Renal cortical epithelial cell (primary cell): ENCODE measurements at regions not wholly inside any gene's neighbourhood (a gene's known extent, or its start where the extent isn't known, plus 50 kb on each side); places are given as distances from the start of the nearest gene placed in this dataset.
"Not testable (repeated sequence)": the region's sequence is repeated elsewhere in the genome, so short reads cannot be mapped to it uniquely, and the experiment has no call there.

ENCODE experiments used
- DNase-seq: peaks from one replicate; pipeline ENCODE4 v3.0.0-alpha.2; 2011; ENCODE audit warnings: low read depth

DNA sequence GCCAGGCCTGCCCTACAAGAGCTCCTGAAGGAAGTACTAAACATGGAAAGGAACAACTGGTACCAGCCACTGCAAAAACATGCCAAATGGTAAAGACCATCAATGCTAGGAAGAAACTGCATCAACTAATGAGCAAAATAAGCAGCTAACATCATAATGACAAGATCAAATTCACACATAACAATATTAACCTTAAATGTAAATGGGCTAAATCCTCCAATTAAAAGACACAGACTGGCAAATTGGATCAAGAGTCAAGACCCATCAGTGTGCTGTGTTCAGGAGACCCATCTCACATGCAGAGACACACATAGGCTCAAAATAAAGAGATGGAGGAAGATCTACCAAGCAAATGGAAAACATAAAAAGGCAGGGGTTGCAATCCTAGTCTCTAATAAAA, 119.0 kb upstream of the CARMIL1 start:
- DNase-seq = not testable (repeated sequence)

DNA sequence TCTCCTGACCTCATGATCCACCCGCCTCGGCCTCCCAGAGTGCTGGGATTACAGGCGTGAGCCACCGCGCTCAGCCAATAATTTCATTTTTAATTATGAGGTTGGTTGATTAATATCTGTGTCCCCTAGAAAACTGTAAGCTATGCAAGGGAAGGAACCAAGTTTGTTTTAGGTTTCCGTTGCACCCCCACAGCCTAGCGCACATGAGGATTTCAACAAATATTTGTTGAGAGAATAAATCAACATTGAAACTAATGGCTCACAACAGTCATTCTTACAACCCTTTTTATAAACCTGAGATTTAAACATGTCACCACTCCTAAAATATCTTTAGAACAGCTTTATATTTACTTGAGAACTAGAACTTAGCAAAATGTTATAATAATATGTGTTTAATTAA, 114.0 kb upstream of the CARMIL1 start:
- no peak for DNase-seq

DNA sequence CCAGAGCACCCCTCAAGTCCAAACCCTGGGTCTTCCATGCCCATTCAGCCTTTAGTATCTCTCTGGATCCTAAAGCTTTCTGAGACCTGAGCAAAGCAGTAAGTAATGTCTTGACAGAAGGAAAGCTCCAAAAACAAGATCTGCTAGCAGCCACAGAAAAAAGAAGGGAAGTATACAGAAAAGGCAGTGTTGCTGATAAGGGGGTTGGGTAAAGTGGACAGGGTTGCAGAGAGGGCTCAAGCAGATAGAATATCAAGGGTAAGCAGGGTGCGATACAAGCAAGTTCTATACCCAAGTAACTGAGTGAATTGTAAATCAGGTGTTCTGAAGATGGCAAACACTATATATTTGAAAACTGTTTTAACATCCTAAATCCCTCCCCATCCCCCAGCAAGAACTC, 113.4 kb upstream of the CARMIL1 start:
- no peak for DNase-seq

DNA sequence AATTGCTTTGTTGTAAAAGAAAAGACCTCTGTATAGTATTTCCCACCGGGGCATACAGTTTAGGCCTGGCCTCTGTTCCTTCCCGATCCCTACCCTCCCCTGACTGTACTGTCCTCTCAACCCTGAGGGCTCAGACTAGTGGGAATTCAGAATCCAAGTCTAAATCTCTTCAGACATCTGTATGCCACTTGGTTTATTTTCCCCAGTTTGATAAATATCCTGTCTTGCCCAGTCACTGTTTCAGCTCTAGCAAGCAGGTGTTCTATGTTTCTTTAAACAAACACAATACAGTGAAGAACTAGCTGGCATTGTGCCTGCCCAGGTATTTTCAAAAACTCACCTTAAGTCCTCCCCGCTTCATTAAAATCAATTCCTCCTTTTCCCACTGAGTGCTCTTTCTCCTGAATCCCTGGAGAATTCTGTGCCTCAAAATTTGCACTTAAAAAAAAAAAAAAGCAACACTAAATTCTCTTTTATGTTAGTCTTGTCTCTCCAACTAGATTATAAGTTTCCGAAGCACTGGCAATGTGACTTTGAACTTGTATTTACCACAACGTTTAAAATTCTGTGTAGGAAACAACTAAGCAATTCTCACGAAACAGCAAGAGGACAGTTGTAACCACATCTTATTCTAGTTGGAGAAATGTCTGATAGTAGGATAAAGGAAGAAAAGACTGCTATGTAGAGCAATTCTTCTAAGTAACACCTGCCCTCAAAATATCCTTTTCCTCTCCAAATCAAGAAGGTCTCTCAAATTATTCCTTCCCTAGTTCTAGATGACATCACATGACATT, 112.0 kb upstream of the CARMIL1 start:
- DNase-seq = no peak

DNA sequence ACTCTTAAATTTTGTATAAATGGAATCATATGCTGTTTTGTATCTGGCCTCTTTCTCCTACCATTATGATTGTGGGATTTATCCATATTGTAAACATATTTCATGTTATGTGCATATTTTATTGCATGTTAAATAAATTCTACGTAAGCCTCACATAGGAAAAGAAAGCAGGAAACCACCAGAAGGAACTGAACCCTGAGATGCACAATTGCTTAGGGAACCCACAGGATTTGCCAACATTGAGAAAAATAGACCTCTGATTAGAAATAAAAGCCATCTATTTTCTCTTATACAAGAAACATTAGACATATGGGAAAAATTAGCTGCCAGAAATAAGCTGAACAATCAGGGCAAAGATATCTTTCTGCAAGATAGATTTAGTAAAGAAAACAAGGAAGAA, 111.2 kb upstream of the CARMIL1 start:
- DNase-seq = no peak

DNA sequence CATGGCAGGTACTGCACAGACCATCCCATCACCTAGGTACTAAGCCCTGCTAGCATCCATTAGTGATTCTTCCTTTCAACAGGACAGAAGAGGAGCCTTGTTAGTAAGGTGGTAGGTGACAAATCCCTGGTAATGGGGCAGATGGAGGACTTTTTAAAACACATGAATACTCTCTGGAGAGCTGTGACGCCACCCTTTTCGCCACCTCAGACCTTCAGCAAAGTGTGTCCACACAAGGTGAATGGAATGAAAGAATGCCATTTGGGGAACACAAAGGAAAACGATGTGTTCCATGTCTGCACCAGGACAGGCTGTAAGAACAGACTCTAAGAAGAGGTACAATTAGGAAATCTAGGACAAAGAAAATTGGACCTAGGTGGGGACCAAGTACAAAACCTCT, 110.5 kb upstream of the CARMIL1 start:
- DNase-seq = no peak

DNA sequence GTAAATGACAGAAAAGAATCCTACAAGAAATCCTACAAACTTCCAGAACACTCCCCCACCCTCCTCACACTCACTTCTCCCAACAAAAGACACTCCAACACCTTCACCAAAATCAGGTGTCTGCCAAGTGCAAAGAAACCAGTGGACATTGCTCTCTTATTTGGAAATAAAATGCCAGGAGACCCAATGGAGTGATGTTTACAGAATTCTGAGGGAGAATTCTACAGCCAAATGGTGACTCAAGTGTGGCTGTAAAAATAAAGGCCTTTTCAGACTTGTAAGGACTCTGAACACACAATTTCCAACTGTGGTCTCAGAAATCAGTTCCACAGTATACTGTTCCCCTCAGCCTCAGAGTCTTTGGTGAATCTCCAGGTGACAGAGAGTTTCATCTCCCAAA, 109.6 kb upstream of the CARMIL1 start:
- peak; percentile 47 for DNase-seq

DNA sequence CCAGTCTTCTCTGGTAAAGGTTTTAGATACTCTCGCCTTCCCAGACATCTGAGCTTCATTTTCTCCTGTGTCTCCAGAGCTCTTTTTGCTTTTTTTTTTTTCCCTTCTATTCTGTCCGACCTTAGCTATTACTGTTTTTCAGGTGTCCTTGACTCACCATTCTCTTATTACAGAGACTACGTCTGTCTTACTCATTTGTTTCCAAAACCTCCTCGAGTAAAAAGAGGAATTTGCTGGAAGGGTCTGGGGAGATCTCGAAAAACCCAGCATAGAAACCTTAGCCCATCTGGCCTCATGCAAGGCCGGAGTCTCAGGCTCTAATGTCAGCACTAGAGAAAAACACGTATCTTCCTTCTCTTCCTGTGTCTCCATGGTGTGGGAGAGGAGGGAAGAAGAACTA, 109.2 kb upstream of the CARMIL1 start:
- no peak for DNase-seq

DNA sequence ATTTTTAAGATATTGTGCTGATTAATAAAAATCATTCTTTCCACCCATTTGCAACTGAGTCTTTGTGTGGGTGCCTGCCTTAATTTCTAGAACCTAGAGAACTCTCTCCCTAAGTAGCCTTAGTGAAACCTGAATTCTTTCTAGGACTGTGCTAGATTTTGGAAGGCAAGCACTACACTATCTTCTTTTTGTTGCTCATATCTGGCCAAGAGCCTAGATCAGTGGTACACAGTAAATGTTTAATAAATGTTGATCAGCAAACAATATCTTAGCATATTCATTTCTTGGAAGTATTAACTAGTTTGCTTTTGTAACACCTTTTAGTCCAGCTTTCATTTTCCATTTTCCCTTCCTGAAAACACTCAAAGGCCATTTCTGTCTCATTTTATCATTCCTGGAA, 108.5 kb upstream of the CARMIL1 start:
- DNase-seq = no peak

DNA sequence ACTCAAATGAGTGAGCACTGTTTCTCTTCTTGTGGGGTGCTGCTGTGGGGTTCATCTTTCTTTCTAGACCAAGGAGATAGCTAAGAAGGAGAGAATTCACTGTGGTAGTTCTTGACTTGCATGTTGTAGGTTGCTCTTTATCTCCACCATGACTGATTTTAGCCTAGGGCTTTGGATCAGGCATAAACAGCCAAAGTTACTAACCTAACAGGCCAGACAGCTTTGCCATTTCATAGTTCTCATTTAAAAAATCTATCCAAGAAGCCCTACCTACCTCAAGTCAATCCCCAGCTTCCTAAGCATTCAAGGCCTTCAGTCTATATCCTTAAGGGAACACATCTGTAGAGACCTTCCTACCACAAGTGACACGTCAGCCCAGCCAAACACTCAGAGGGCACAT, 107.9 kb upstream of the CARMIL1 start:
- DNase-seq = no peak

DNA sequence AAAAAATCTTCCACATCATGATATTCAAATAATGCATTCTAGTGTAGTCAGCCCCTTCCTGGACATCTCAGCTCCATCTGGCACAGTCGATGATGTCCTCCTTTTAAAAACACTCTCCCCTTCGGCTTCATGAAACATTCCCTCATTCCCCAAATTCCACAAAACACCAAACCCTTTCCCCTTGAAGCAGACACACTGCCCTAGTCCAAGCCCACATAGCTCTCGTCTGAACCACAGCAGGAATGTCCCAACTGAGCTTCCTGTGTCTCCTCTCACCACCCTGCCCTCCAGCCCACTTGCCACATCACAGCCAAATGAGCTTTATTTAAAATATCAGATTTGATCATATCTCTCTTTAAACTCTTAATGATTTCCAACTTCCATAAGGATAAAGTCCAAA, 106.4 kb upstream of the CARMIL1 start:
- DNase-seq = peak; percentile 84

DNA sequence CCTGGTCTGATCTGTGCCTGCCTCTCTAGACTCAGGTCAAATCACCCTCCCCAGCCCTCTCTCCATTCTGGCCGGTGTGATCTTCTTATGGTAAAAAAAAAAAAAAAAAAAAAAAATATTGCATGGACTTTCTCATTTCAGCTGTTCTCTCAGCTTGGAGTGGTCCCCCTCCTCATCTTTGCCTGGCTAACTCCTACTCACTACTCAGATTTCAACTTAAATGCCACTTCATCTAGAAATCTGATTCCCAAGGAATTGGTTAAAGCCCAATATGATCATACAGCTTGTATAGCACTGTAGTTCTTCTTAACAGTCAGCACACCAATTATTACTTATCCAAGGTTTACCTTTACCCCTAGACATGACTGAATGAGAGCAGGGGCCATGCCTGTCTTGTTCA, 105.9 kb upstream of the CARMIL1 start:
- DNase-seq = no peak

DNA sequence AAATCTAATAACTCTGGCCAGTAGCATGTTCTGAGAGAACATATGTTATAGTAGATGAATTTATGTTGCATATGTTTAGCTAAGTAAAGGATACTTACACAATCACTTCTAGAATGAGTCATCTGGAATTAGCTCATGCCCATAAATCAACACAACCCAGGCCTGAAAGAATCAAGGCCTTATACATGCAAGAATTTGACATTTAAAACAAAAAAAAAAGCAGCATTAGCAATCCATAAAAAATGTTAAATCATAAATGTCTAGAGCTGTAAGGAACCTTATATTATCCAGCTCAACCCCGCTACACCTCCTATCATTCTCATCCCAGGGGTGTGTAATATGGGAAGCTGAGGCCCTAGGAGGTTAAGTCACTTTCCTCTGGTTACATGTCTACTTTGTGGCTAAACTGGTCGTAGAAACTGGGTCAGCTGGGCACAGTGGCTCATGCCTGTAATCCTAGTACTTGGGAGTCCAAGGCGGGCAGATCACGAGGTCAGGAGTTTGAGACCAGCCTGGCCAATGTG, 105.2 kb upstream of the CARMIL1 start:
- DNase-seq = peak; percentile 95

DNA sequence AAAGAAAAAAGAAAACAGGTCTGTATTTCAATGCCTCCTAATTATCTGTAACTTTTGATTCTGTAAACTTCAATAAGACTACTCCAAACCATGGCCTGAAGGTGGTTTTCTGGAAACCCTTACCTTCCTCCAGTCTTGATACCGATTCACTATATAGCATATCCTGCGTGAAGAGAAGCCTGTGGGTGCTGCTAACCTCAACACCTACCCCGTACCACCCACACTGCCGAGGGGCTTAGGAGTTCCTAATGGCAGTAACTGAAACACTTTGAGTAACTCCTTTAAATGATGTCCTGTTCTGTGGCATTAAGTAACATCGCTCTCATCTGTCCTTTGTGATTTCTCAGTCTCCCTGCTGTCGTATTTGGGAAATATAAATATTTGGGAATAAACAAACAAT, 104.5 kb upstream of the CARMIL1 start:
- no peak for DNase-seq

DNA sequence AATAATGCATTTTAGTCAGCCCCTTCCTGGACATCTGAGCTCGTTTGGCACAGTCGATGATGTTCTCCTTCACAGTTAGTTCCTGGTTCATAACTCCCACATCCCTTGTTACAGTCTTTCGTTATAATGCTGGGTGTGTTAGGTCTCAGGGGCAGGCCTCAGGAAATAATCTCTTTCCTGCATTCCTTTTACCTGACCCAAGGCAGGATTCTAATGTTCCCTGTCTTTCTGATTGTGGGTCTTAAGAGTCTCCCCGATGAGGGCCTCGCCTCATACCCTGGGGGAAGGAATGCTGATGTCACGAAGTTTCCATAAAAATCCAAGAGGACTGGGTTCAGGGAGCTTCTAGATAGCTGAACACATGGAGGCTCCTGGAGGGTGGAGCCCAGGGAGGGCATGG, 104.0 kb upstream of the CARMIL1 start:
- DNase-seq = peak; percentile 55

DNA sequence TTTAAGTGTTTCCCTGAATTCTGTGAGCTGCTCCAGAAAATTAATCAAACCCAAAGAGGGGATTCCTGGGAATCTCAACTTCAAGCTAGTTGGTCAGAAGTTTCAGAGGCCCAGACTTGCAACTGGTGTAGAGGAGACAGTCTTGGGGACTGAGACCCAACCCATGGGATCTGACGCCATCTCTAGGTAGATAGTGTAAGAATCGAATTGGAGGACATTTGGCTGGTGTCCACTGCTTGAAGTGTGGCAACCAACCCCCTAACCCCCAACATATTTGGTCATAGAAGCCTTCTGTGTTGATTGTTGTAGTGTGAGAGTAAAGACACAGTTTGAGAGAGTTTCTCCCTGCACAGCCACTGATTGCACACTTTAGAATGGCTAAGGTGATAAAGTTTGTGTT, 103.5 kb upstream of the CARMIL1 start:
- DNase-seq = no peak

DNA sequence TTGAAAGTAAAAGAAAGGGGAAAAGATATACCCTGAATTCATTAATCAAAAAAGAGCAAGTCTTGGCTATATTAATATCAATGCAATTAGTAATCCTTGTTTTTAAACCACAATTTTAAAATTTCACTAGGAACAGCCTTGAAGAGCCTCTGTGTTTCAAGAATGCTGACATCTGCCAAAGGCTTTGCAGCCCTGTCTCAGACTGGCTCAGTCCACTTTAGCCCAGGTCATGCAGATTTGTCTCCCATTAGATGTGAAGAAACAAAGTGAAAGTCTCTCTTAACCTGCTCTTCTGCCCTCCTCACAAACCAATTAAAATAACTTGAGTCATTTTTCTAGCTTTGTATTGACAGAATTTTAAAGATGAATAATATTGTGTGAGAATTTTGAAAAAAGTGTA, 102.7 kb upstream of the CARMIL1 start:
- DNase-seq = no peak

DNA sequence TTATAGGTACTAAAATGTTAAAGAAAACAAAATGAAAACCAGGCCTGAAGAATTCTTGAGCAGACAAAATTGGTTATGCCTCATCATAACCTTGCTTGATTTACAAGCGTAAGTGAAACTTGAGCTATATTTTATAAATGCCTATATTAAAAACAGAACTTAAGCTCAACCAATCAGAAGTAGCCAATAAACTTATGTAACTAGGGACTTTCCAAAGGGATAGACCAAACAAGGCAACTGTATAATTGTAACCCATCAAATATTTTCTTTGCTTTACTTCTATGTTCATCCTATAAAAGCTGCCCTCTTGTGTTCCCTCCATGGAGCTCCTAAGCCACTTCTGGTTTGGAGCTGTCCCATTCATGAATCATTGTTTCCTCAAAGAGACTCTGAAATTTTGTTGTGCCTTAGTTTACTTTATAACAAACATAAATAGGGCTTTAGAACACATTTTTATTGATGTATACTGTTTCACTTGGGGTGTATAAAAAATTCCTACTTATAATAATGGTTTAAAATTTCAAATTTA, 101.6 kb upstream of the CARMIL1 start:
- DNase-seq = no peak

DNA sequence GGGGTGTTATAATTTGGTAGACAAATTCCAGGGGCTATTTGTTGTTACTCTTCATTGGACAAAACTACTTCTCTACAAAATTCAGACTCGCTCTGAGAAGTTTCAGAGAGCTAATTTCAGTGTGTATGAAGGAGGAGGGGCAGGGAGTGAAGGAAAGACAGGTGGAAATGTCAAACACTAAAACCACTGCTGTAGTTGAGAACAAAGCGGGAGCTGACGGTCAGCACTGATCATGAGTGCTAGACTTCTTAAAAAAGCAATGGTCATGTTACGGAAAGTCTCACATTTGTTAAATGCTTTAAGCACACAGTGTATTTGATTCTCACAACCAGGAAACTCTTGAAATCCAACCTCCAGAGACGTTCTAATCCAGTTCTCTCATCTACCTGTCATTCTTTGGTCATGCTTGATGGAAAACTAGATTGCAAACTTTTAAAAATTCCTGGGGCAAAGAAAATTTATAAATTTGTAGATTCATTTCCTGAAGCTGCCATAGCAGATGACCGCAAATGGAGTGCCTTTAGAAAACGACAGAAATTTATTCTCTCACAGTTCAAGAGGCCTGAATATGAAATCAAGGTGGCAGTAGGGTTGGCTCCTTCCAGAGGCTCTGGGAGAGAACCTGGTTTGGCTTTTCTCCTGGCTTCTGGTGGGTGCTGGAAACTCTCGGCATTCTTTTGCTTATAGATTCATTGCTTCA, 100.7 kb upstream of the CARMIL1 start:
- no peak for DNase-seq

DNA sequence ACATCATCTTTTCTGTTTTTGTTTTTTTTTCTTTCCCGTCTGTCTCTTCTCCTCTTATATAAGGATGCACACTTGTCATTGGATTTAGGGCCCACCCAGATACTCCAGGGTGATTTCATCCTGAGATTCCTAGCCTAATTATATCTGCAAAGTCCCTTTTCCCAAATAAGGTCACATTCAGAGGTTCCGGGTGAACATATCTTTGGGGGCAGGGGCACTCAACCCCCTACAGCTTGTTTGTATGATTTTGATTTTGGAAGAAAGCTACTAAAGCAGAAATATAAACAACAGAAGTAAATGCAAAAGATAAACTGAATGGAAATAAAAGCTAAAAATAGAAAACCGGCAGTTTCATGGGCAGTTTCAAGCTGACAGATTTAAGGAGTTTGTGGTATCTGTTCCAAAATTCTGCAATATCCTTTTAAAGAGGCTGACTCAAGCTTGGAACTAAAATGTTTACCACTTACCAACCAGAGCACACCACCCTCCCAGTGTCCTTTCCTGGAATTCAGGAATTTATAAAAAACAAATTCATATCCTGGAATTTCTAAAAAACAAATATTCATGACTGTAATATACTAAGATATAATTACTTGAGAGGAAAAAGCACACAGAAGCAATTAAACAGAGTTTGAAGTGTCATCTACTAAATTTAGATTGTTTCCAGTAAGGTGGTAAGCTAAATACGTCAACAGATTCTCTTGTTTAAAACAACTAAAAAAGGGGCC, 100.0 kb upstream of the CARMIL1 start:
- DNase-seq = no peak

DNA sequence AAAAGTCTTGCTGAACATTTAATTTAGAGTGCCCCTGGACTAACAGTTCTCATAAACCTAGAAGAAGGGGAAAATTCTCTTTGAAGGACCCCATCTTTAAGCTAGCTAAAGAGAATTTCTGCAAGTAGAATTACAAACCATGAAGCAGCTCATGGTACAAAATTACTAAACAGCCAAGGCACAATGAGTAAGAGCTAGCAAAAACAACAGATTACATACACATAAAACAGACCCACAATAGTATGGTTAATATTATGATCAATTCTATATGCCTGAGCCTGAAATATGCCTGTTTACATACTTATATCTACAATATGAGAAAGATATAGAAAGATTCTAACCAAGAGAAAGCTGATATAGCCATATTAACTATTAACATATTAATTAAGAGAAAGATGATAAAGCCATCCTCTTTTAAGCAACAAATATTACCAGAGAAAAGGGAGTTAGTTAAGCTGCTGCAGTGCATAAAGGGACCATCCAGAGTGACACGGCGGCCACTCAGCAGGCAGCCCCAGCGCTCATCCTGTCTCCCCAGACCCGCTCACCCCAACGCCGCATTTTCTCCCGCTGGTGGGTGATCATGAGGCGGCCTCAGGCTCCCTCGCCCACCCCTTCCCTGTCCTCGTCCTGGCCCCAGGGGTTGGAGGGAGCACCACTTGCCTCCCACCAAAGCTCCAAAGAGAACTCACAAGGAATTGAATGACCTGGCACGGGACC, 98.4 kb upstream of the CARMIL1 start:
- DNase-seq = no peak

DNA sequence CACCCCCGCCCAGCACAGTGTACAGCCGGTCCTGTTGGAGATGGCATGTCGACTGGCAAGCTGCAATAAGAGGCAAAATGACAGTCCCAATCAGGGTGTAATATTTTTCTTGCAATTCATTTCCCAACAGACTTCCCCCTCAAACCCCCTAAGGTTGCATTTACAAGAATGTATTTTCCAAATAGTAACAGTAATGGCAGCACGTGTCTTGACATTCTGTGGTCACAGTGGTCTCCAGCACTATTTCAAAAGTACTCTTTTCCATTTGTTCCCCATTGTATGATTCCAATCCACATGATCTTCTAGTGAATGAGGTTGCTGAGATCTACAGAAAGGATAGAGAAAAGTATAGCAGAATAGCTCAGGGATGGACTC, 97.8 kb upstream of the CARMIL1 start:
- no peak for DNase-seq
